H9 (cell line): ENCODE measurements at regions not wholly inside any gene's neighbourhood (a gene's known extent, or its start where the extent isn't known, plus 50 kb on each side); places are given as distances from the start of the nearest gene placed in this dataset.

Experiments used
- DNase-seq: peaks from one replicate; pipeline ENCODE4 v3.0.0-alpha.2; 2017
- H2AFZ ChIP-seq: one replicate; pipeline ENCODE4 v1.6.1; 2013; ENCODE audit warnings: mild to moderate bottlenecking, low read length, control low read depth, moderate library complexity
- H2AK5ac ChIP-seq: 2 replicates; pipeline ENCODE4 v1.6.1; 2013; ENCODE audit warnings: low read length, control low read depth, mixed read lengths; ENCODE audit not compliant: insufficient read length
- H2BK120ac ChIP-seq: one replicate; pipeline ENCODE4 v1.6.1; 2013; ENCODE audit warnings: low read depth, mild to moderate bottlenecking, low read length, control low read depth, inconsistent platforms; ENCODE audit not compliant: poor library complexity, severe bottlenecking
- H2BK12ac ChIP-seq: 2 replicates; pipeline ENCODE4 v1.6.1; 2013; ENCODE audit warnings: low read length, control low read depth, mixed read lengths, low read depth; ENCODE audit not compliant: insufficient read length
- H2BK15ac ChIP-seq: 2 replicates; pipeline ENCODE4 v1.6.1; 2013; ENCODE audit warnings: low read depth, low read length, control low read depth
- H2BK20ac ChIP-seq: one replicate; pipeline ENCODE4 v1.6.1; 2013; ENCODE audit warnings: low read depth, mild to moderate bottlenecking, low read length, control low read depth, inconsistent platforms; ENCODE audit not compliant: poor library complexity, severe bottlenecking
- H2BK5ac ChIP-seq: 2 replicates; pipeline ENCODE4 v1.6.1; 2013; ENCODE audit warnings: low read length, control low read depth, mixed read lengths; ENCODE audit not compliant: insufficient read length
- H3K14ac ChIP-seq: 2 replicates; pipeline ENCODE4 v1.6.1; 2013; ENCODE audit warnings: low read length, control low read depth; ENCODE audit not compliant: insufficient read depth
- H3K18ac ChIP-seq: 2 replicates; pipeline ENCODE4 v1.6.1; 2013; ENCODE audit warnings: low read depth, mild to moderate bottlenecking, mixed read lengths, low read length, control low read depth; ENCODE audit not compliant: insufficient read length
- H3K23ac ChIP-seq: 2 replicates; pipeline ENCODE4 v1.6.1; 2013; ENCODE audit warnings: low read length, control low read depth, mixed read lengths, low read depth; ENCODE audit not compliant: insufficient read length
- H3K23me2 ChIP-seq: 2 replicates; pipeline ENCODE4 v1.6.1; 2013; ENCODE audit warnings: low read depth, mild to moderate bottlenecking, mixed read lengths, low read length, control low read depth; ENCODE audit not compliant: insufficient read length, poor library complexity, severe bottlenecking
- H3K27ac ChIP-seq: 2 replicates; pipeline ENCODE4 v1.5.1; 2013; ENCODE audit warnings: low read length, control low read depth, mixed read lengths, low read depth; ENCODE audit not compliant: insufficient read length
- H3K27me3 ChIP-seq: 2 replicates; pipeline ENCODE4 v1.6.1; 2013; ENCODE audit warnings: low read length, control low read depth, inconsistent platforms; ENCODE audit not compliant: insufficient read depth
- H3K4ac ChIP-seq: 2 replicates; pipeline ENCODE4 v1.6.1; 2013; ENCODE audit warnings: low read depth, mild to moderate bottlenecking, control low read depth, inconsistent platforms, low read length, moderate library complexity
- H3K4me1 ChIP-seq: 2 replicates; pipeline ENCODE4 v1.6.1; 2013; ENCODE audit warnings: low read length, control low read depth, inconsistent platforms; ENCODE audit not compliant: insufficient read depth
- H3K4me2 ChIP-seq: 2 replicates; pipeline ENCODE4 v1.6.1; 2013; ENCODE audit warnings: low read length, control low read depth, mixed read lengths; ENCODE audit not compliant: insufficient read length, insufficient read depth
- H3K56ac ChIP-seq: 2 replicates; pipeline ENCODE4 v1.6.1; 2013; ENCODE audit warnings: low read depth, mild to moderate bottlenecking, mixed read lengths, low read length, control low read depth; ENCODE audit not compliant: insufficient read length
- H3K79me1 ChIP-seq: 2 replicates; pipeline ENCODE4 v1.6.1; 2013; ENCODE audit warnings: low read depth, mild to moderate bottlenecking, moderate library complexity, low read length, control low read depth, inconsistent platforms; ENCODE audit not compliant: insufficient read depth, poor library complexity, severe bottlenecking
- H3K79me2 ChIP-seq: 2 replicates; pipeline ENCODE4 v1.6.1; 2013; ENCODE audit warnings: low read length, control low read depth, inconsistent platforms; ENCODE audit not compliant: insufficient read depth
- H3K9ac ChIP-seq: 2 replicates; pipeline ENCODE4 v1.6.1; 2013; ENCODE audit warnings: low read length, control low read depth, mixed read lengths; ENCODE audit not compliant: insufficient read length; ENCODE audit errors: extremely low read depth
- H3K9me3 ChIP-seq: one replicate; pipeline ENCODE4 v1.6.1; 2013; ENCODE audit warnings: low read depth, low read length, inconsistent platforms; ENCODE audit not compliant: control insufficient read depth
- H3T11ph ChIP-seq: one replicate; pipeline ENCODE4 v1.6.1; 2013; ENCODE audit warnings: mild to moderate bottlenecking, low read length, control low read depth, inconsistent platforms
- H4K20me1 ChIP-seq: one replicate; pipeline ENCODE4 v1.6.1; 2013; ENCODE audit not compliant: control insufficient read depth, insufficient read length, insufficient read depth
- H4K5ac ChIP-seq: 2 replicates; pipeline ENCODE4 v1.6.1; 2013; ENCODE audit warnings: low read depth, mild to moderate bottlenecking, mixed read lengths, low read length, control low read depth; ENCODE audit not compliant: insufficient read length
- H4K8ac ChIP-seq: replicated peaks from 2 replicates; pipeline ENCODE4 v1.6.1; 2013; ENCODE audit warnings: low read length, control low read depth, mixed read lengths, low read depth; ENCODE audit not compliant: insufficient read length
- H4K91ac ChIP-seq: 2 replicates; pipeline ENCODE4 v1.6.1; 2013; ENCODE audit warnings: low read depth, mild to moderate bottlenecking, moderate library complexity, mixed read lengths, low read length, control low read depth; ENCODE audit not compliant: insufficient read length
- H3K27ac Mint-ChIP-seq, 3 experiments: 2 replicates in 2 of 3; 3 replicates in 1 of 3; pipeline ENCODE4 v1.8.0; 2020 to 2021; ENCODE audit warnings: mixed read lengths in 3 of 3, mild to moderate bottlenecking in 1 of 3, moderate library complexity in 1 of 3
- H3K27me3 Mint-ChIP-seq: 2 replicates; pipeline ENCODE4 v1.8.0; 2021; ENCODE audit warnings: low read depth, mild to moderate bottlenecking, moderate library complexity, mixed read lengths
- H3K36me3 Mint-ChIP-seq, 3 experiments: 2 replicates in 2 of 3; 3 replicates in 1 of 3; pipeline ENCODE4 v1.8.0; 2020 to 2021; ENCODE audit warnings: low read depth in 3 of 3, mixed read lengths in 3 of 3; ENCODE audit not compliant: insufficient read depth in 1 of 3
- H3K4me1 Mint-ChIP-seq, 2 experiments: 2 replicates each; pipeline ENCODE4 v1.8.0; 2020; ENCODE audit warnings: mixed read lengths in 2 of 2
- H3K4me3 Mint-ChIP-seq, 2 experiments: 2 replicates in 1 of 2; 3 replicates in 1 of 2; pipeline ENCODE4 v1.8.0; 2020 to 2021; ENCODE audit warnings: mild to moderate bottlenecking in 2 of 2, mixed read lengths in 2 of 2, moderate library complexity in 1 of 2
- H3K9me3 Mint-ChIP-seq, 2 experiments: 2 replicates in 1 of 2; 3 replicates in 1 of 2; pipeline ENCODE4 v1.8.0; 2020; ENCODE audit warnings: mild to moderate bottlenecking in 2 of 2, mixed read lengths in 2 of 2, moderate library complexity in 1 of 2
- CTCF ChIP-seq: fragments of 200-600 bp; sonication (generic); conservative IDR thresholded peaks from 3 replicates; pipeline ENCODE4 v1.8.0; 2021; ENCODE audit warnings: antibody characterized with exemption, mild to moderate bottlenecking
- WGBS: extraction: QIAGEN DNeasy Blood & Tissue Kit; methylation state at CpG from one replicate; pipeline ENCODE4 v1.1.7; 2013; ENCODE audit warnings: missing lambda C conversion rate, low lambda C conversion rate, mixed read lengths; ENCODE audit not compliant: insufficient read length; ENCODE audit errors: extremely low coverage; 5-methylcytosine and 5-hydroxymethylcytosine counted together

- Histone ChIP-seq H3K27ac (no peak overlapping the region), H2AK5ac (no peak overlapping the region), H3T11ph (no peak overlapping the region), H3K4ac (no peak overlapping the region), H3K79me2 (no peaks in the 10 kb centered on the region), H3K9ac (no peak overlapping the region), H3K23me2 (no peaks in the 10 kb centered on the region), H4K5ac (no peak overlapping the region), H4K8ac (no peak overlapping the region), H3K79me1 (no peaks in the 10 kb centered on the region), H2BK15ac (no peak overlapping the region), H3K4me1 (no peaks in the 10 kb centered on the region), H3K4me2 (no peak overlapping the region), H3K14ac (no peak overlapping the region), H3K56ac (no peak overlapping the region), H3K9me3 (no peaks in the 10 kb centered on the region), H2BK5ac (no peak overlapping the region), H4K91ac (no peak overlapping the region), H3K27me3 (no peaks in the 10 kb centered on the region), H2BK12ac (no peak overlapping the region), H2BK20ac (no peak overlapping the region), H2AFZ (no peak overlapping the region), H3K23ac (no peak overlapping the region), H4K20me1 (no peaks in the 10 kb centered on the region), H3K18ac (no peak overlapping the region), H2BK120ac (no peak overlapping the region)
- Mint-ChIP-seq H3K27me3 (peaks cover 2% of the 10 kb centered on the region; the same call in 1 of the 2 replicates), H3K27ac (peak overlapping the region in 1 of 3 experiments; percentile 53; a peak in 2 of 7 replicates), H3K4me3 (no peak overlapping the region), H3K9me3 (no peaks in the 10 kb centered on the region; a peak in 2 of 5 replicates), H3K36me3 (no peaks in the 10 kb centered on the region), H3K4me1 (peaks cover 8 to 9% of the 10 kb centered on the region in 2 experiments)
- no peak for TF ChIP-seq CTCF
- WGBS: no CpG with 5 or more reads among the region's 8 CpGs
- no peak for DNase-seq
Observed at GRCh38 chr10:45063591-45064231, 63.0 kb downstream of the ZNF22 start.
